Keratinocyte (primary cell): ENCODE measurements at regions not wholly inside any gene's neighbourhood (a gene's known extent, or its start where the extent isn't known, plus 50 kb on each side); places are given as distances from the start of the nearest gene placed in this dataset.

Source experiments
- DNase-seq: peaks from one replicate; pipeline ENCODE4 v3.0.0-alpha.2; 2011; ENCODE audit warnings: low read depth, missing footprints, low spot score
- FAIRE-seq: peaks from 2 replicates; lab custom pipeline; 2011; peaks lifted over from hg19 to GRCh38; lab: Jason Lieb, UNC
- H2AFZ ChIP-seq: 2 replicates; pipeline ENCODE4 v1.6.0; 2012; ENCODE audit warnings: low read length, control low read depth, inconsistent platforms; ENCODE audit not compliant: control insufficient read depth
- H3K27ac ChIP-seq: 2 replicates; pipeline ENCODE4 v1.5.1; 2011; ENCODE audit warnings: low read length; ENCODE audit not compliant: control insufficient read depth, insufficient read depth
- H3K27me3 ChIP-seq: 3 replicates; pipeline ENCODE4 v1.6.0; 2011; ENCODE audit warnings: low read length; ENCODE audit not compliant: control insufficient read depth, insufficient read depth; ENCODE audit errors: extremely low read depth
- H3K36me3 ChIP-seq, 2 experiments: 2 replicates in 1 of 2; 3 replicates in 1 of 2; pipeline ENCODE4 v1.5.1; 2011; ENCODE audit warnings: low read length in 2 of 2, mild to moderate bottlenecking in 1 of 2; ENCODE audit not compliant: control insufficient read depth in 2 of 2, insufficient read depth in 2 of 2; ENCODE audit errors: extremely low read depth in 1 of 2
- H3K4me1 ChIP-seq: 3 replicates; pipeline ENCODE4 v1.5.1; 2011; ENCODE audit warnings: low read length; ENCODE audit not compliant: control insufficient read depth, insufficient read depth; ENCODE audit errors: extremely low read depth
- H3K4me2 ChIP-seq: 3 replicates; pipeline ENCODE4 v1.6.0; 2011; ENCODE audit warnings: low read depth, low read length; ENCODE audit not compliant: control insufficient read depth, insufficient read depth; ENCODE audit errors: extremely low read depth
- H3K4me3 ChIP-seq, 3 experiments: fragments of 200-600 bp in 1 of 3; sonication (generic) in 1 of 3; 2 replicates in 2 of 3; 3 replicates in 1 of 3; pipeline ENCODE4 v1.5.1; 2011 to 2016; ENCODE audit warnings: low read length in 3 of 3, mild to moderate bottlenecking in 3 of 3, control low read depth in 2 of 3, inconsistent platforms in 1 of 3, low read depth in 1 of 3, mixed read lengths in 1 of 3, mixed run types in 1 of 3, moderate library complexity in 1 of 3; ENCODE audit not compliant: control insufficient read depth in 2 of 3, insufficient read depth in 2 of 3; ENCODE audit errors: extremely low read depth in 1 of 3
- H3K79me2 ChIP-seq: 2 replicates; pipeline ENCODE4 v1.6.0; 2012; ENCODE audit warnings: low read length; ENCODE audit not compliant: control insufficient read depth, insufficient read depth
- H3K9ac ChIP-seq: 3 replicates; pipeline ENCODE4 v1.6.0; 2011; ENCODE audit warnings: low read length; ENCODE audit not compliant: control insufficient read depth, insufficient read depth; ENCODE audit errors: extremely low read depth
- H3K9me1 ChIP-seq: 3 replicates; pipeline ENCODE4 v1.6.0; 2011; ENCODE audit warnings: low read length; ENCODE audit not compliant: control insufficient read depth, insufficient read depth; ENCODE audit errors: extremely low read depth
- H3K9me3 ChIP-seq: 2 replicates; pipeline ENCODE4 v1.5.1; 2012; ENCODE audit warnings: low read depth, low read length; ENCODE audit not compliant: control insufficient read depth
- H4K20me1 ChIP-seq: 3 replicates; pipeline ENCODE4 v1.6.0; 2011; ENCODE audit warnings: low read length; ENCODE audit not compliant: control insufficient read depth, insufficient read depth; ENCODE audit errors: extremely low read depth
- EZH2 ChIP-seq: IDR thresholded peaks from one replicate; pipeline ENCODE4 v1.6.1; 2012; ENCODE audit warnings: inconsistent platforms, mild to moderate bottlenecking, low read length, moderate library complexity
- dilution Hi-C: fragments of 300-500 bp; cut with MboI; formaldehyde crosslinking; loops from one replicate; pipeline ENCODE4 v1.7.0; 2020; ENCODE audit warnings: low sequenced_read_pairs; ENCODE audit not compliant: extremely low pct_ligation_motif_present
- TF ChIP-seq, protein P1 (sequence below), 3 experiments: IDR thresholded peaks in 1 of 3; conservative IDR thresholded peaks in 1 of 3; optimal IDR thresholded peaks in 1 of 3; 2 replicates in 2 of 3; 3 replicates in 1 of 3; pipeline versions ENCODE3 to v1.5.1; 2011; ENCODE audit warnings: low read length in 3 of 3, mild to moderate bottlenecking in 3 of 3, moderate library complexity in 2 of 3, control low read depth in 1 of 3, inconsistent platforms in 1 of 3; ENCODE audit not compliant: insufficient read depth in 2 of 3; ENCODE audit errors: extremely low read depth in 1 of 3

DNA sequence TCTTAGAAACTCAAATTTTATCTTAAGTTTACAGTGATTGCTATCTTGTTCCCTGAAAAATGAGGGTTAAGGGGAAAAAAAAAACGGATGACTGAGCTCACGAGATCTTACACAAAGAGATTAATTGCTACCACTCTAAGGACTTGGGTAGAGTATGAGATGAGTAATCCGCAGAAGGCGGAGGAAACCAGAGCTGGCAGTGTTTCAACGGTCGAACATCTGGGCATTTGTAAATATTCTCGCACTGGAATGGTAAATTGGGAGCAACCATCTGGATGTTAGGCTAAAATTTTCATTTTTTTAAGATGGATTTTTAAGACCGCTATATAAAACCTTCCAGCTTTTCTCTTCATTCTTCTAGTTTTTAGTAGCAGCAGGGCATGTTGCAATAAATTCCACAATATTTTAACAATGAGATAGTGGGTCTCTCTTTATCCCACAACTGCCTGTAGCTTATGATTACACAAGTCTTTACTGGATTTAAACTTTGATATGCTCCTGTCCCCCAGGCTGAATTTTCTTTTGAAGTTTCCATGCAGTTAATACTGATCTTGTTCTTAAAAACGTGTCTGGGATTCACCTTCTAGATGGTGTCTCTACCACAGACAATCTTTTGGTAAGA lies 1324.1 kb downstream of the AACS start:
- Histone ChIP-seq H3K79me2 (no peaks in the 10 kb centered on the region), H4K20me1 (no peaks in the 10 kb centered on the region), H3K4me3 (no peak overlapping the region), H3K9me3 (no peaks in the 10 kb centered on the region), H3K27me3 (no peaks in the 10 kb centered on the region), H3K4me1 (no peaks in the 10 kb centered on the region), H3K4me2 (no peak overlapping the region), H3K9me1 (no peaks in the 10 kb centered on the region), H3K27ac (no peak overlapping the region), H3K36me3 (no peaks in the 10 kb centered on the region), H2AFZ (no peak overlapping the region), H3K9ac (no peak overlapping the region)
- FAIRE-seq (no peak), DNase-seq (no peak)
- dilution Hi-C loops: no loop called here
- TF ChIP-seq, protein P1, sequence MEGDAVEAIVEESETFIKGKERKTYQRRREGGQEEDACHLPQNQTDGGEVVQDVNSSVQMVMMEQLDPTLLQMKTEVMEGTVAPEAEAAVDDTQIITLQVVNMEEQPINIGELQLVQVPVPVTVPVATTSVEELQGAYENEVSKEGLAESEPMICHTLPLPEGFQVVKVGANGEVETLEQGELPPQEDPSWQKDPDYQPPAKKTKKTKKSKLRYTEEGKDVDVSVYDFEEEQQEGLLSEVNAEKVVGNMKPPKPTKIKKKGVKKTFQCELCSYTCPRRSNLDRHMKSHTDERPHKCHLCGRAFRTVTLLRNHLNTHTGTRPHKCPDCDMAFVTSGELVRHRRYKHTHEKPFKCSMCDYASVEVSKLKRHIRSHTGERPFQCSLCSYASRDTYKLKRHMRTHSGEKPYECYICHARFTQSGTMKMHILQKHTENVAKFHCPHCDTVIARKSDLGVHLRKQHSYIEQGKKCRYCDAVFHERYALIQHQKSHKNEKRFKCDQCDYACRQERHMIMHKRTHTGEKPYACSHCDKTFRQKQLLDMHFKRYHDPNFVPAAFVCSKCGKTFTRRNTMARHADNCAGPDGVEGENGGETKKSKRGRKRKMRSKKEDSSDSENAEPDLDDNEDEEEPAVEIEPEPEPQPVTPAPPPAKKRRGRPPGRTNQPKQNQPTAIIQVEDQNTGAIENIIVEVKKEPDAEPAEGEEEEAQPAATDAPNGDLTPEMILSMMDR (optimal IDR thresholded peaks at IDR 0.05 in 1 of 3, IDR thresholded peaks at IDR 0.05 in 1 of 3, conservative IDR thresholded peaks at IDR 0.05 in 1 of 3; ENCODE audit: extremely low read depth in 1 of 3, insufficient read depth in 2 of 3, low read length in 3 of 3): no peak
- TF ChIP-seq EZH2: no peak

- H2AFZ ChIP-seq: no peak overlapping the region
- H3K27me3 ChIP-seq: no peaks in the 10 kb centered on the region
- no peaks in the 10 kb centered on the region for H3K36me3 ChIP-seq
- no peak overlapping the region for H3K4me2 ChIP-seq
- DNase-seq (no peak), FAIRE-seq (no peak)
- H3K4me1 ChIP-seq: no peaks in the 10 kb centered on the region
- TF ChIP-seq EZH2: no peak
- TF ChIP-seq, protein P1 (optimal IDR thresholded peaks at IDR 0.05 in 1 of 3, IDR thresholded peaks at IDR 0.05 in 1 of 3, conservative IDR thresholded peaks at IDR 0.05 in 1 of 3; ENCODE audit: extremely low read depth in 1 of 3, insufficient read depth in 2 of 3, low read length in 3 of 3): no peak
- no peak overlapping the region for H3K4me3 ChIP-seq
- no peaks in the 10 kb centered on the region for H3K9me3 ChIP-seq
- no peaks in the 10 kb centered on the region for H3K9me1 ChIP-seq
- H3K79me2 ChIP-seq: no peaks in the 10 kb centered on the region
- H4K20me1 ChIP-seq: no peaks in the 10 kb centered on the region
- no peak overlapping the region for H3K9ac ChIP-seq
- dilution Hi-C loops: no loop called here
- H3K27ac ChIP-seq: no peak overlapping the region
Observed at GRCh38 chr12:126389961-126390360, 1324.7 kb downstream of the AACS start.
